Anterior cingulate cortex (tissue), 58 donors: ENCODE measurements at regions not wholly inside any gene's neighbourhood (a gene's known extent, or its start where the extent isn't known, plus 50 kb on each side); places are given as distances from the start of the nearest gene placed in this dataset.
"Not testable (repeated sequence)": the region's sequence is repeated elsewhere in the genome, so short reads cannot be mapped to it uniquely, and the experiment has no call there.

Experiments used
- DNase-seq, 58 donors: peaks; one replicate each; lab custom pipeline; 2025; lab: John Stamatoyannopoulos, UW

- peak in 13 of 58 donors; percentile 0 to 24 (median 2) for DNase-seq
Observed at GRCh38 chrX:3972104-3972858, 258.8 kb upstream of the PRKX start.

GRCh38 chrX:3968749-3969148 is 255.3 kb upstream of the PRKX start:
- DNase-seq: no peak

- no peak for DNase-seq
Observed at GRCh38 chrX:3963980-3964379, 250.5 kb upstream of the PRKX start.

GRCh38 chrX:3962511-3963311 is 249.3 kb upstream of the PRKX start:
- DNase-seq: peak in 24 of 58 donors; percentile 0 to 71 (median 7)

GRCh38 chrX:3960952-3961351 is 247.5 kb upstream of the PRKX start:
- no peak for DNase-seq

GRCh38 chrX:3951859-3952258 is 238.4 kb upstream of the PRKX start:
- DNase-seq: no peak

GRCh38 chrX:3950373-3950772 is 236.9 kb upstream of the PRKX start:
- DNase-seq: no peak

GRCh38 chrX:3943965-3944364 is 230.5 kb upstream of the PRKX start:
- DNase-seq: no peak

- no peak for DNase-seq
Observed at GRCh38 chrX:3940000-3940610, 226.7 kb upstream of the PRKX start.

- no peak for DNase-seq
Observed at GRCh38 chrX:3938587-3938986, 225.1 kb upstream of the PRKX start.

- DNase-seq: not testable (repeated sequence)
Observed at GRCh38 chrX:3935196-3935595, 221.7 kb upstream of the PRKX start.

GRCh38 chrX:3920424-3921017 is 207.1 kb upstream of the PRKX start:
- DNase-seq: not testable (repeated sequence)

GRCh38 chrX:3919668-3920423 is 206.4 kb upstream of the PRKX start:
- DNase-seq: not testable (repeated sequence)

- not testable (repeated sequence) for DNase-seq
Observed at GRCh38 chrX:3914813-3915212, 201.4 kb upstream of the PRKX start.

GRCh38 chrX:3914059-3914458 is 200.6 kb upstream of the PRKX start:
- DNase-seq: not testable (repeated sequence)

GRCh38 chrX:3911012-3911411 is 197.6 kb upstream of the PRKX start:
- DNase-seq: not testable (repeated sequence)

GRCh38 chrX:3910611-3911010 is 197.2 kb upstream of the PRKX start:
- DNase-seq: not testable (repeated sequence)

- not testable (repeated sequence) for DNase-seq
Observed at GRCh38 chrX:3905522-3906258, 192.2 kb upstream of the PRKX start.

- not testable (repeated sequence) for DNase-seq
Observed at GRCh38 chrX:3902222-3902621, 188.8 kb upstream of the PRKX start.
